Mucosa of descending colon (tissue), 3 donors: ENCODE measurements at regions not wholly inside any gene's neighbourhood (a gene's known extent, or its start where the extent isn't known, plus 50 kb on each side); places are given as distances from the start of the nearest gene placed in this dataset.
"Not testable (repeated sequence)": the region's sequence is repeated elsewhere in the genome, so short reads cannot be mapped to it uniquely, and the experiment has no call there.

Experiments used
- ATAC-seq: fragments of 200-7000 bp; cut with Tn5 transposase; one replicate; pipeline ENCODE4 v1.9.1; 2020; ENCODE audit warnings: mild to moderate bottlenecking, moderate library complexity
- DNase-seq, 3 donors: peaks; one replicate each; pipeline ENCODE4 v3.0.0-alpha.2; 2020
- H3K36me3 ChIP-seq: fragments of 200-600 bp; one replicate; pipeline ENCODE4 v1.8.0; 2021; ENCODE audit warnings: low read depth, mild to moderate bottlenecking
- H3K4me1 ChIP-seq: fragments of 200-600 bp; one replicate; pipeline ENCODE4 v1.8.0; 2021; ENCODE audit warnings: low read depth, mild to moderate bottlenecking
- H3K4me3 ChIP-seq: fragments of 200-600 bp; one replicate; pipeline ENCODE4 v1.8.0; 2021; ENCODE audit warnings: mild to moderate bottlenecking
- H3K9me3 ChIP-seq: fragments of 200-600 bp; one replicate; pipeline ENCODE4 v1.8.0; 2021; ENCODE audit warnings: mild to moderate bottlenecking
- CTCF ChIP-seq: fragments of 200-600 bp; IDR thresholded peaks from one replicate; pipeline ENCODE4 v1.8.0; 2022; ENCODE audit warnings: antibody characterized with exemption, mild to moderate bottlenecking
- intact Hi-C, 2 donors: fragments of 100-400 bp; cut with DNase I in 1 of 2; cut with micrococcal nuclease in 1 of 2; formaldehyde crosslinking; loops; one replicate each; pipeline versions ENCODE4 v1.11.0 to v1.11.1; 2022; cut with DNase I, micrococcal nuclease
- donor health status: DM: no; HTN: no; CAD: no; lungs with moderate emphysema.
- donor health status: DM: no; HTN: no; CAD: no.
- donor health status: DM: no; HTN: yes; CAD: no.

DNA sequence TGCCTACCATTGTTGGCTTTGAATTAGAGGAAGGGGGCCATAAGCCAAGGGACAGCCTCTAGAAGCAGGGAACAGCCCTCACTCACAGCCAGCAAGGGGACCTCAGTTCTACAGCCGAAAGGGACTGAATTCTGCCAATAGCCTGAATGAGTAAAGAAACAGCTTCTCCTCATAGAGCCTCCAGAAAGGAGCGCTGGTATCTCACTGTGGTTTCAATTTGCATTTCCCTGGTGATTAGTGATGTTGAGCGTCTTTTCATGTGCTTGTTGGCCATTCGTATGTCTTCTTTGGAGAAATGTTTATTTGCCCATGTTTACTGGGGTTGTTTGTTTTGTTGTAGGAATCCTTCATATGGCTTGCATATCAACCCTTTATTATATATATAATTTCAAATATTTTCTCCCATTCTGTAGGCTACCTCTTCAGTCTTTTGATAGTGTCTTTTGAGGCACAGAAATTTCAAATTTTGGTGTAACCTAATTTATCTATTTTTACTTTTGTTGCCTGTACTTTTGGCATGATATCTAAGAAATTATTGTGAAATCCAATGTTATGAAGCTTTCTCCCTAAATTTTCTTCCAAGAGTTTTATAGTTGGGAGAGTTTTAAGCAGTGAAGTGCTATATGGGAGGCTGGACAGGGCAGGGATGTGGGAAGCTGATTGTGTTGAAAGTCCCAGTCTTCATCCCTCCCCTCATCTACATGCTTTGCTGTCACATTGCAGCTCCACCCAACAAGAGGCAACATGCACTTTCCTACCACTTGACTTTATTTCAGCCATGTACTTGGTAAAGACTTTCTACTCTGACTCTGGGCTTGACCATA, 57.1 kb upstream of the GPCPD1 start:
- DNase-seq (no peak), ATAC-seq (no peak)
- no peaks in the 10 kb centered on the region for H3K4me1 ChIP-seq
- H3K9me3 ChIP-seq = no peaks in the 10 kb centered on the region
- no peaks in the 10 kb centered on the region for H3K36me3 ChIP-seq
- intact Hi-C loops = no loop called here
- H3K4me3 ChIP-seq = no peak overlapping the region
- TF ChIP-seq CTCF = no peak

DNA sequence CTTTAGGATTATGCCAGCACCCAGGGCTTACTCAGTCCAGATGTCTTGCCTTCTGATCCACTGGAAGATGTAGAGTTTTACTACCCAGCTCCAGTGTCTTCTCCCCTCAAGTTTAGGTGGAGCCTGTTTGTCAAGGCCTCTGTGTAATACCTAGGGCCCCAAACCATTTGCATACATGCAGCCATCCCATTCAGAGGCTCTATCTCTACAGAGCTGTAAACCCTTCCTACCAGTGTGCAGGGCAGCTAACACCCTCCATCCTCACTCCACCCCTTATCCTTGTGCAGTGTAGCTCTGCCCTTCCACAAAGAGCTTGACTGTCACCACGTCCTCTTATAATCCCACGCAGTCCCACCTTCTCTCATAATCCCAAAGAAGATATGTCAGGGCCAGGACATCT, 54.6 kb upstream of the GPCPD1 start:
- no peak for TF ChIP-seq CTCF
- no peaks in the 10 kb centered on the region for H3K36me3 ChIP-seq
- intact Hi-C loops = no loop called here
- DNase-seq (no peak), ATAC-seq (no peak)
- H3K4me3 ChIP-seq = no peak overlapping the region
- H3K9me3 ChIP-seq = no peaks in the 10 kb centered on the region
- no peaks in the 10 kb centered on the region for H3K4me1 ChIP-seq

GRCh38 chr20:5663396-5663795, 52.6 kb upstream of the GPCPD1 start:
- Histone ChIP-seq H3K4me3 (no peak overlapping the region), H3K9me3 (no peaks in the 10 kb centered on the region), H3K36me3 (no peaks in the 10 kb centered on the region), H3K4me1 (no peaks in the 10 kb centered on the region)
- intact Hi-C loops = no loop called here
- ATAC-seq (no peak), DNase-seq (no peak)
- TF ChIP-seq CTCF = no peak

DNA sequence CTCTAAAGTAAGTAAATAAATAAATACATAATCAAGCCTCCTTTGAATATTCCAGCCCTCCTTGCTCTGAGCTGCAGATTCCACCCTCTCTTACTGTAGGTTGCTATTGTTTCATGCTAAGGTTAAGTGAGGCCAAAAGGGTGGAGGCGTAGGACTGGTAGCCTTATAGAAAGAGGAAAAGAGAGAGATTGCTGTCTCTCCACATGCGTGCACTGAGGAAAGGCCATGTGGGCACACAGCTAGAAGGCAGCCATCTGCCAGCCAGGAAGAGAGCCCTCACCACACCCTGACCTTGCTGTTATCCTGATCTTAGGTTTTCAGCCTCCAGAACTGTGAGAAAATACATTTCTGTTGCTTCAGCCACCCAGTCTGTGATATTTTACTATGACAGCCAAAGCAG, 52.0 kb upstream of the GPCPD1 start:
- TF ChIP-seq CTCF = no peak
- ATAC-seq (peak; percentile 42), DNase-seq (no peak)
- Histone ChIP-seq H3K36me3 (no peaks in the 10 kb centered on the region), H3K4me1 (peaks cover under 1% of the 10 kb centered on the region), H3K9me3 (no peaks in the 10 kb centered on the region), H3K4me3 (no peak overlapping the region)
- intact Hi-C loops = no loop called here

DNA sequence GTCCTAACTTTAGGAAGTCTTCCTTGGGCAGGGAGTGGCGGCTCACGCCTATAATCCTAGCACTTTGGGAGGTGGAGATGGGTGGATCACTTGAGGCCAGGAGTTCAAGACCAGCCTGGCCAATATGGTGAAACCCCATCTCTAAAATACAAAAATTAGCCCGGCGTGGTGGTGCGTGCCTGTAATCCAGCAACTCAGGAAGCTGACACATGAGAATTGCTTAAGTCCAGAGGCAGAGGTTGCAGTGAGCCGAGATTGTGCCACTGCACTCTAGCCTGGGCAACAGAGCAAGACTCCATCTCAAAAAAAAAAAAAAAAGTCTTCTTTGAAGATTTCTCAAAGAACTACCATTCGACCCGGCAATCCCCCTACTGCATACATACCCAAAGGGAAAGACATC, 50.0 kb upstream of the GPCPD1 start:
- DNase-seq, H3K9me3 ChIP-seq, H3K4me3 ChIP-seq, ATAC-seq, H3K36me3 ChIP-seq, intact Hi-C loops, H3K4me1 ChIP-seq: not testable (repeated sequence)
